HEK293T (cell line): ENCODE measurements at regions not wholly inside any gene's neighbourhood (a gene's known extent, or its start where the extent isn't known, plus 50 kb on each side); places are given as distances from the start of the nearest gene placed in this dataset.

Experiments
- BHLHE40 ChIP-seq: fragments of 450-650 bp; IDR thresholded peaks from 2 replicates; pipeline ENCODE4 v1.6.1; 2016; ENCODE audit warnings: mild to moderate bottlenecking, moderate library complexity, borderline replicate concordance
- ELF4 ChIP-seq: fragments of 450-650 bp; IDR thresholded peaks from 2 replicates; pipeline ENCODE4 v1.6.1; 2017; ENCODE audit warnings: antibody characterized with exemption
- FOXA1 ChIP-seq: fragments of 450-650 bp; IDR thresholded peaks from 2 replicates; pipeline ENCODE4 v1.6.1; 2016; ENCODE audit warnings: mild to moderate bottlenecking
- FOXM1 ChIP-seq: fragments of 450-650 bp; IDR thresholded peaks from 2 replicates; pipeline ENCODE4 v1.6.1; 2017; ENCODE audit warnings: mild to moderate bottlenecking, borderline replicate concordance
- HDGF ChIP-seq: fragments of 450-650 bp; IDR thresholded peaks from 2 replicates; pipeline ENCODE4 v1.6.1; 2017; ENCODE audit warnings: antibody characterized with exemption, borderline replicate concordance
- NFRKB ChIP-seq: fragments of 450-650 bp; IDR thresholded peaks from 2 replicates; pipeline ENCODE4 v1.6.1; 2016; ENCODE audit warnings: mild to moderate bottlenecking, moderate library complexity
- SUZ12 ChIP-seq: fragments of 450-650 bp; IDR thresholded peaks from 2 replicates; pipeline ENCODE4 v1.6.1; 2016; ENCODE audit warnings: mild to moderate bottlenecking
- ZNF384 ChIP-seq: fragments of 450-650 bp; IDR thresholded peaks from 2 replicates; pipeline ENCODE4 v1.6.1; 2016

GRCh38 chr5:56669534-56670483 is 145.5 kb upstream of the MAP3K1 start:
- TF ChIP-seq BHLHE40 (no peak), FOXA1 (no peak), ELF4 (no peak), ZNF384 (no peak), SUZ12 (no peak), NFRKB (no peak), FOXM1 (no peak), HDGF (no peak)
